ENCODE measurements at regions not wholly inside any gene's neighbourhood (a gene's known extent, or its start where the extent isn't known, plus 50 kb on each side); places are given as distances from the start of the nearest gene placed in this dataset.

GRCh38 chr10:10854725-10855124, 162.9 kb upstream of the CELF2 start:
- Histone ChIP-seq H3K36me3 (no peaks in the 10 kb centered on the region), H3K9me3 (no peaks in the 10 kb centered on the region), H3K4me3 (ENCODE audit: low read depth, low read length) (no peak overlapping the region), H3K27me3 (no peaks in the 10 kb centered on the region), H3K4me1 (no peaks in the 10 kb centered on the region)
- TF ChIP-seq CTCF (IDR thresholded peaks at IDR 0.05; ENCODE audit: low read depth, low read length): no peak
- DNase-seq: no peak

- DNase-seq: no peak
- Histone ChIP-seq H3K27me3 (no peaks in the 10 kb centered on the region), H3K4me1 (no peaks in the 10 kb centered on the region), H3K9me3 (no peaks in the 10 kb centered on the region), H3K36me3 (no peaks in the 10 kb centered on the region), H3K4me3 (ENCODE audit: low read depth, low read length) (no peak overlapping the region)
- no peak for TF ChIP-seq CTCF (IDR thresholded peaks at IDR 0.05; ENCODE audit: low read depth, low read length)
Observed at GRCh38 chr10:10855151-10855581, 162.5 kb upstream of the CELF2 start.

DNA sequence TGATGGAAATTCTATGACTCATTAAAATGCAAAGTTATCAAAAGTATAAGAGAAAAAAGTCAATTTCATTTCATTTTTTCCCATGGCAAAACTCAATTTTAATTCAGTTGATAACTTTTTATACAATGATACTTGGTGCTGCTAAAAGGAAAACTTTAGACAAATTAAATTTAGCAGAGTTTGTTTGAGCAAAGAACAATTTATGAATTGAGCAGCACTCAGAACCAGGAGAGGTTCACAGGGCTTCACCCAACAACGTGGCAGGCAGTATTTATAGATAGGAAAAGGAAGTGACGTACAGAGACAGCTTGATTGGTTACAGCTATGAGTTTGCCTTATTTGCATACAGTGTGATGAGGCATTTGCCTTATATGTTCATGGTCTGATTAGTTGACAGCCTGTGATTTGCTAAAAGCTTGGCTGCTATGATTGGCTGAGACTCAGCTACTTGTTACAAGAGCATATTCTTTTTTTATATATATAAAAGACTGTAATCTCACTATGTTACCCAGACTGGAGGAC, 157.2 kb upstream of the CELF2 start:
- no peak for DNase-seq
- no peaks in the 10 kb centered on the region for H3K9me3 ChIP-seq

DNA sequence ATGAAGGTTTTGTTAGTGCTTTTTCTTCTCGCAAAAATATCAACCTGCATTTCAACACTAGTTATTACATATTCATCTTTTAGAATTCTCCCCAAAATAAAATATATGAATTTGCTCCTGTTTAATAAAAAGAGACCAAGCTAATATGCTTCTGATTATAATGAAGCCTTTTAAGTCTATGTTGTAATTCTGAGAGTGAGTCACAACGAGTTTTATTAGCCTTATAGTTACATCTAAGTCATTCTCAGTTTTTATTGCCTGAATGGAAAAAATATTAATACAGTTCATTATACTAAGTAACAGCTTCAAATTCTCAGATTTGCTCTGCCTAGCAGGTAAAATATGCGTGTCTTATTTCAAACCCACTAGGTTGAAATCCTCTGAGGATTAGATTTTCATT, 152.4 kb upstream of the CELF2 start:
- Histone ChIP-seq H3K4me3 (ENCODE audit: low read depth, low read length) (no peak overlapping the region), H3K9me3 (no peaks in the 10 kb centered on the region), H3K36me3 (no peaks in the 10 kb centered on the region), H3K4me1 (no peaks in the 10 kb centered on the region), H3K27me3 (no peaks in the 10 kb centered on the region)
- TF ChIP-seq CTCF (IDR thresholded peaks at IDR 0.05; ENCODE audit: low read depth, low read length): no peak
- no peak for DNase-seq

More for the DNA sequence above, 157.2 kb upstream of the CELF2 start:
- Histone ChIP-seq H3K27me3 (no peaks in the 10 kb centered on the region), H3K4me1 (no peaks in the 10 kb centered on the region), H3K4me3 (ENCODE audit: low read depth, low read length) (no peak overlapping the region), H3K36me3 (no peaks in the 10 kb centered on the region)
- TF ChIP-seq CTCF (IDR thresholded peaks at IDR 0.05; ENCODE audit: low read depth, low read length): no peak

DNA sequence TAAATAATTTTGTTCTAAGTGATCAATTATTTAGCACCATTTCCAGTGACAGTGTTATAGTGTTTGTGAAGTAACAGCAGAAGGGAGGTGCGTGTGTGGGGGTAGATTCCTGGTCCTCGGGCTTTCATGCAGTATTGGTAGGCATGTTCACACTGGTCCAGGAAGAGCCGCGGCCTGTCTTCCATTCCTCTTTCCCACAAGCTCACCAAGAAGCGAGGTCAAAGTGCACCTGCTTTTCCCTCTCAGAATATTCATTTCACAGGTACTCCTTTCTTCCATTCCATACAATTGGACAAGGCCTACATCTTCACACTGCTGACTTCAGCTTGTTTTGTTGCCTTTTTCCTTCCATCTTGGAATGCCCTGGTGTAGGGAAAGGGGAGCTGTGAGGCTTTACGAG, 151.8 kb upstream of the CELF2 start:
- Histone ChIP-seq H3K4me3 (ENCODE audit: low read depth, low read length) (no peak overlapping the region), H3K27me3 (no peaks in the 10 kb centered on the region), H3K9me3 (no peaks in the 10 kb centered on the region), H3K4me1 (no peaks in the 10 kb centered on the region), H3K36me3 (no peaks in the 10 kb centered on the region)
- DNase-seq: no peak
- no peak for TF ChIP-seq CTCF (IDR thresholded peaks at IDR 0.05; ENCODE audit: low read depth, low read length)

DNA sequence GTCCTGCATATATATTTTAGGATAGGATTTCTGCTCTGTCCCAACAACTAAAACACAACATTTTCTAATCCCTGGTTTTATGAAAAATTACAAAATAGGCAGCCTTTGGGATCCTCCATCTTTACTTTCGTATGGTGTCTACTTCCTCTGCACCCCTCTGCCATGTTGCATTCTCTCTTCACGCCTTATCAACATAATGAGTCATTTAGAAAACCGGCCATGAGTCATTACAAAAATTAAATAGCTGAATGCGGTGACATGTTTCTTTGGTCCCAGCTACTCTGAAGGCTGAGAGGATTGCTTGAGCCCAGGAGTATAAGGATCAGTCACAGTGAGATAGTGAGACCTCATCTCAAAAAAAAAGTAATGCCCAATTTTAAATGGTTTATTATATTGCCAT, 148.1 kb upstream of the CELF2 start:
- no peak for DNase-seq
- no peak for TF ChIP-seq CTCF (IDR thresholded peaks at IDR 0.05; ENCODE audit: low read depth, low read length)
- Histone ChIP-seq H3K36me3 (no peaks in the 10 kb centered on the region), H3K27me3 (no peaks in the 10 kb centered on the region), H3K4me1 (no peaks in the 10 kb centered on the region), H3K9me3 (no peaks in the 10 kb centered on the region), H3K4me3 (ENCODE audit: low read depth, low read length) (no peak overlapping the region)
